Esophagus (tissue), 2 donors: ENCODE measurements at regions not wholly inside any gene's neighbourhood (a gene's known extent, or its start where the extent isn't known, plus 50 kb on each side); places are given as distances from the start of the nearest gene placed in this dataset.
"Not testable (repeated sequence)": the region's sequence is repeated elsewhere in the genome, so short reads cannot be mapped to it uniquely, and the experiment has no call there.

Source experiments
- H3K27ac ChIP-seq, 2 donors: one replicate each; pipeline ENCODE4 v1.5.1; 2013; ENCODE audit warnings: low read depth in 2 of 2, mild to moderate bottlenecking in 2 of 2, inconsistent platforms in 1 of 2, low read length in 1 of 2, moderate library complexity in 1 of 2
- H3K27me3 ChIP-seq, 2 donors: one replicate each; pipeline ENCODE4 v1.6.1; 2013; ENCODE audit warnings: low read length in 2 of 2, control low read depth in 1 of 2, mild to moderate bottlenecking in 1 of 2; ENCODE audit not compliant: insufficient read depth in 2 of 2, control insufficient read depth in 1 of 2
- H3K36me3 ChIP-seq, 2 donors: one replicate each; pipeline ENCODE4 v1.6.1; 2013; ENCODE audit warnings: low read length in 1 of 2; ENCODE audit not compliant: control insufficient read depth in 2 of 2, insufficient read depth in 2 of 2
- H3K4me1 ChIP-seq, 2 donors: one replicate each; pipeline ENCODE4 v1.6.1; 2013; ENCODE audit warnings: low read length in 1 of 2; ENCODE audit not compliant: control insufficient read depth in 2 of 2, insufficient read depth in 2 of 2
- H3K4me3 ChIP-seq, 2 donors: one replicate each; pipeline ENCODE4 v1.5.1; 2013; ENCODE audit warnings: low read length in 2 of 2, mild to moderate bottlenecking in 2 of 2, low read depth in 1 of 2, moderate library complexity in 1 of 2
- H3K9me3 ChIP-seq, 2 donors: one replicate each; pipeline ENCODE4 v1.6.1; 2013; ENCODE audit warnings: mild to moderate bottlenecking in 2 of 2, low read depth in 1 of 2, low read length in 1 of 2, moderate library complexity in 1 of 2; ENCODE audit not compliant: control insufficient read depth in 2 of 2, insufficient read depth in 1 of 2
- WGBS, 2 donors: extraction: QIAGEN DNeasy Blood & Tissue Kit; methylation state at CpG; one replicate each; pipeline ENCODE4 v1.1.7; 2013; 5-methylcytosine and 5-hydroxymethylcytosine counted together
- donor health status: healthy with polysubstance abuse.
- donor health status: Bipolar disorder and iron deficiency.

DNA sequence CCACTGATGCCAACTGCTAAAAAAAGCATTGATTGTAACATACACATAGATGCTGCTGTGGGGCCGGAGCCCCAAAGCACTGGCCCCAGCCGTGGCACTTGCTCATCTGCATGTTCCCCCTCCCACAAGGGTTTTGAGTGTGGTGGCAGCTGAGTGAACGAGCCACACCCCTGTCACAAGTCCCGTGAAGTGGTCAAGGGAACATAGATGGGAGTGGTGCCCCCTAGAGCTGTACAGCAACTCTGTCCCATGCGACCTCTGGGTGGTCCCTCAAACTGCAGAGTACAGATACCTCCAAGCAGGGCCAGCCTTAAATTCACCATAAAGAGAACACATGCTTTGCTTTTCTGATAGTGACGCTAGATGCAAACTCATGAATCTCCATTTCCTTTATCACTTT is 503.3 kb upstream of the NRP1 start:
- H3K36me3 ChIP-seq = no peaks in the 10 kb centered on the region
- H3K9me3 ChIP-seq = no peaks in the 10 kb centered on the region
- H3K27ac ChIP-seq = no peak overlapping the region
- H3K27me3 ChIP-seq = no peaks in the 10 kb centered on the region
- H3K4me3 ChIP-seq = no peak overlapping the region
- 84 to 85% methylated on average over 6 of the region's 6 CpGs for WGBS, 2 donors
- H3K4me1 ChIP-seq = no peaks in the 10 kb centered on the region

DNA sequence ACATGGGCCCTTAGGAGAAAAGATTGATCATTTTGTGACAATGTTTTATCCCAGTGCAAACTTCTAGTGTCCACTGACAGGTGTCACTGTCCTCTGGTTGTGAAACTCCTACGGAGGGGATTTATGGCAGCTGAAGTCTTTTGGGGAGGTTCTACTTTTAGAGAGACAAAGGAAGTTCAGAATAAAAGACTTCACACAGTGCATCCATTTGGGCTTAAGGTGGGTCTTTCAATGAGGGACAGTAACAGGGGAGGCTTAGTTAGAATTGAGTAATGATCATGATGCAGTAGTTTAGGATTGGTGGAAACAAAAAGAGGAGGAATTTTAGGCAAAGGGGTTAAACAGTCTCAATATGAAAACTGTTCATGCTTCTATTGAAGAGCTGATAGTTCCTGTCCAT is 501.1 kb upstream of the NRP1 start:
- H3K27ac ChIP-seq = no peak overlapping the region
- no peaks in the 10 kb centered on the region for H3K36me3 ChIP-seq
- H3K9me3 ChIP-seq = no peaks in the 10 kb centered on the region
- H3K27me3 ChIP-seq = no peaks in the 10 kb centered on the region
- H3K4me3 ChIP-seq = no peak overlapping the region
- H3K4me1 ChIP-seq = no peaks in the 10 kb centered on the region
- WGBS, 2 donors = 75 to 90% methylated on average over 1 of the region's 1 CpG

DNA sequence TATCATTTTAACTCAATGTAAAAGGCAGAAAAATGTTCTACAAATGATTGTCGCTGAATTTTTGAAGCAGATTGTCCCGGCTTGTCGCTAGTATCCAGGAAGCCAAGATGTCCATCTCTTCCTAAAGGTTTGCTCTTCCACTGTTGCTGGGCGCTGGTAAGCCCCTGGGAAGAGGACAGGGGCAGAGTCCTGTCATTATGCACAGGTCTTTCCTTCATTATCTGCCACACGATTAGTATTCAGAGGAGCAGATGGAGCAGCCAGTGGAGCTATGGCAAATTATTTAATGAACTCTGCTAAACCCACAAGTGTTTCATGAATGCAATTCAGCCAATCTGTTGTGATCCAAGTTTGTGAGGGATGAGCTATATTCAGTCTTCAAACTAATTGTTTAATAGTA is 499.1 kb upstream of the NRP1 start:
- Histone ChIP-seq H3K27ac (no peak overlapping the region), H3K4me1 (no peaks in the 10 kb centered on the region), H3K27me3 (no peaks in the 10 kb centered on the region), H3K36me3 (no peaks in the 10 kb centered on the region), H3K9me3 (no peaks in the 10 kb centered on the region), H3K4me3 (no peak overlapping the region)
- WGBS, 2 donors = 87 to 95% methylated on average over 5 of the region's 5 CpGs

DNA sequence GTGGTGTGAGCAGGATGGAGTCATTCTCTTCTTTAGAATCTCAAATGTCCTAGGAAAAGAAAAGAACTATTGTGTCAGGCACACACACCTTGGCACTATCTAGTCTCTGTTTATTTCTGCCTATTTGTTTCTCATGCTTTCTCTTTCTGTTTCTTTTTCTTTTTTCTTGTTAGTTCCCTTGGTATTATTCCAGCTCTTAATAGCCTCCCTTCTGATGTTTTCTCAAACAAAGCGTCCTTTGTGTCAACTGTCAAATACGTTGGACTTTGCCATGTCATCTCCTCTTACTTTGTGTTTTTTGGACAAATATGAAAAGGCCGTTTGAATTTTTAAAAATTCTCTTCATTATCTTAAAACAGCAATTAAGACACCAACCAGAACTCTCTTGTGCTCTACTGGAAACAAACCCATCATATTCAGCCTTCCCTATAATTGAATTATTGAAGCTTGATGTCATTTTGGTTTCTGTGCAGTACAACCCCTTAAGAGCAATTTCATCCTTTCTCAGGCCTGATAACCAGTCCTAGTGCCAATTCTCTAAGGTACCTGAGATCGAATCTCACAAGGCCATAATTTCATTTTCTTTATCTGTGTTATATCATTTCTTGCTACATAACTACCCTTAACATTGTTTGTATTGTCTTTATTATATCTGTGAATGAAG is 497.8 kb upstream of the NRP1 start:
- WGBS, 2 donors = 52 to 54% methylated on average over 4 of the region's 4 CpGs
- H3K4me3 ChIP-seq = no peak overlapping the region
- H3K4me1 ChIP-seq = no peaks in the 10 kb centered on the region
- H3K36me3 ChIP-seq = no peaks in the 10 kb centered on the region
- no peak overlapping the region for H3K27ac ChIP-seq
- H3K27me3 ChIP-seq = no peaks in the 10 kb centered on the region
- no peaks in the 10 kb centered on the region for H3K9me3 ChIP-seq

DNA sequence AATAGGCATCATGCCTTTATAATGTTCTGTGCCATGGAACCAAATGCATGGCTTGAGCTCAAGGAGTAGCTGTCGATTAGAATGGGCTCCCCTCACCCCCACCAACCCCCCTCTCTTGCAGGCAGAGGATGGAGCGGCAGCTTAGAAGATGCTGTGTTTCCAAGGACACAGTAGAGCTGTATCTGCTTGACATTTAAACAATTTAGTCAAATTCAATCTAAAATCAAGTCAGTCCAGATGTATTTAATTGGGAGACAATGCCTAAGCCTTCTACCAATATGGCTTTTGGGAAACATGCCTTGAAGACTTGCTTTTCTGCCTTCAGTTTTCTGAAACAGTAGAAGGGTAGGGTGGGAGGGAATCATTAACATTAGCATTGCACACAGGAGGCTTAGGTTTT is 497.1 kb upstream of the NRP1 start:
- Histone ChIP-seq H3K4me1 (no peaks in the 10 kb centered on the region), H3K27me3 (no peaks in the 10 kb centered on the region), H3K36me3 (no peaks in the 10 kb centered on the region), H3K4me3 (no peak overlapping the region), H3K27ac (no peak overlapping the region), H3K9me3 (no peaks in the 10 kb centered on the region)
- 70 to 77% methylated on average over 2 of the region's 2 CpGs for WGBS, 2 donors

DNA sequence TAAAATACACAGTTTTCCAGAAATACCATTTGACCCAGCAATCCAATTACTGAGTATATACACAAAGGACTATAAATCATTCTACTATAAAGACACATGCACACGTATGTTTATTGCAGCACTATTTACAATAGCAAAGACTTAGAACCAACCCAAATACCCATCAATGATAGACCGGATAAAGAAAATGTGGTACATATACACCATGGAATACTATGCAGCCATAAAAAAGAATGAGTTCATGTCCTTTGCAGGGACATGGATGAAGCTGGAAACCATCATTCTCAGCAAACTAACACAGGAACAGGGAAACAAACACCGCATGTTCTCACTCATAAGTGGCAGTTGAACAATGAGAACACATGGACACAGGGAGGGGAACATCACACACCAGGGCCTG is 495.4 kb upstream of the NRP1 start:
- WGBS, 2 donors = 95 to 97% methylated on average over 3 of the region's 3 CpGs
- H3K4me1 ChIP-seq, H3K36me3 ChIP-seq, H3K9me3 ChIP-seq, H3K4me3 ChIP-seq, H3K27ac ChIP-seq, H3K27me3 ChIP-seq: not testable (repeated sequence)

DNA sequence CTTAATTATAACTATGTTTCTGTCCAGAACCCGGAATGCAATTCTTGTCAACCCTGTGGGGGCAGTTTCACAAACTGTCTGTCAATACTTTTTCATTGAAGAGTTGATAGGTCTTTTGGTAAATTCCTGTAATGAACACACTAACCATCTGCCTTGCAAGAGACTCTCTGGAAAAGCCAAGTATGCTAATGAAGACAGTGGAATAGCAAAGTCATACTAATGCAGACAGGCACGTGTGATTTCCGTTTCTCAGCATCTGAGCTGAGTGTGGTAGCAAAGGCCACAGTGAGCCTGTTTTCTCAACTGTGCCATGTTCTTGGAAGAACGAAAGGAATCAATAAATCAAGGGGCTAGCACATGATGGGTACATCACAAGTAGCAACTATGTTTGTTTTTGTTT is 494.1 kb upstream of the NRP1 start:
- Histone ChIP-seq H3K4me1 (no peaks in the 10 kb centered on the region), H3K9me3 (no peaks in the 10 kb centered on the region), H3K27me3 (no peaks in the 10 kb centered on the region), H3K4me3 (no peak overlapping the region), H3K36me3 (no peaks in the 10 kb centered on the region), H3K27ac (no peak overlapping the region)
- WGBS, 2 donors = 88 to 91% methylated on average over 4 of the region's 4 CpGs

DNA sequence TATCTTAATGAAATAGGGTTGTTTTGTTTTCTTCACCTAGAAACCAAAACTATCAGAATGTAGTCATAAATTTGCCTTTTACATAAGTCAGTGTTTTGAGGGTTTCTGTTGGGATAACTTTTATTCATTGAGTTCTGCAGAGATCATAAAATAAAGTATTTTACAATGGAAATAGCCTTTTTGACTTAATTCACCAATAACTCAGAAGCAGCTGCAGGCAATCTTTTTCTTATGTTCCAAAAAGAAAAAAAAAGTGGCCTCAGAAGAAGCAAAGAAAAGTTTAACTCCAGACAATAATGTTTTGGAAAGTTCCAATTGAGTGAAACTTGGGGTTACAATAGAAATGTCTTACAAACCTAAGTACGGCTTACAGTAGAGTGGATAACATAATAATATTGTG is 491.7 kb upstream of the NRP1 start:
- Histone ChIP-seq H3K27ac (no peak overlapping the region), H3K27me3 (no peaks in the 10 kb centered on the region), H3K4me3 (no peak overlapping the region), H3K36me3 (no peaks in the 10 kb centered on the region), H3K9me3 (no peaks in the 10 kb centered on the region), H3K4me1 (no peaks in the 10 kb centered on the region)
- 95 to 98% methylated on average over 1 of the region's 1 CpG for WGBS, 2 donors

DNA sequence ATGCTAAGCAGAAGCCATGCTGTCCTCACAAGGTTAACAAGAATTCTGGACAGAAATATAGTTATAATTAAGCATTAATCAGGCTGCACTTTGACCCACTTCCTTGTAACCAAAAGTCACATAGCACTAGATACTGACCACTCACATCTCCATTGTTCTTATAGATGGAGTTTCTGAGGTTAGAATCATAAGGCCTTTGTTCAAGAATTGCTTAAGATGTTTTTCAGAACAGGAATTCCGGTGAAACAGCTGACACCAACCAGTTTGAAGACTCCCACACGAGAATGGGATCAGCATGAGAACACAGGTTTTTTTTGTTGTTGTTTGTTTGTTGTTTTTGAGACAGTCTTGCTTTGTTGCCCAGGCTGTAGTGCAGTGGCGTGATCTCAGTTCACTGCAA is 488.3 kb upstream of the NRP1 start:
- H3K4me3 ChIP-seq = no peak overlapping the region
- H3K9me3 ChIP-seq = no peaks in the 10 kb centered on the region
- 83 to 85% methylated on average over 3 of the region's 3 CpGs for WGBS, 2 donors

DNA sequence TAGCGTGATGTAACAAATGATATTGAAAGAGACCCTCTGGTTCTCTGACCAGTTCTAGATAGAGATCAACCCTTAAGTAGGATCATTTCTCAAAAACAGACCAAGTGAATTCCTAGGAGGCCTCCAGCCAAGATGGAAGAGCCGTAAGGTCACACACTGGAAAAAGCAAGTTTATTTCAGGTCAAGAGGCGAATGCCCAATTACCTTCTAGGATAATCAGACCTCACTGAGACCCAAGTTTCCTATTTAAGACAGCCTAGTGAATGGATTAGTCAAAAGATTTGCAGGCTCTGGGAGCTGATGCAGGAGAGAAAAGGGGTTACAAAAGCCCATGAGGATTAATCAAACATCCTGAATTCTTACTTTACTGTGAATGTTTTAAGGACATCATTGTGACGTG is 486.1 kb upstream of the NRP1 start:
- Histone ChIP-seq H3K27me3 (no peaks in the 10 kb centered on the region), H3K4me1 (no peaks in the 10 kb centered on the region), H3K27ac (no peak overlapping the region), H3K36me3 (no peaks in the 10 kb centered on the region), H3K4me3 (no peak overlapping the region), H3K9me3 (no peaks in the 10 kb centered on the region)
- WGBS, 2 donors = 85 to 95% methylated on average over 4 of the region's 4 CpGs

More for the DNA sequence above, 488.3 kb upstream of the NRP1 start:
- H3K4me1 ChIP-seq = no peaks in the 10 kb centered on the region
- H3K27ac ChIP-seq = no peak overlapping the region
- H3K36me3 ChIP-seq = no peaks in the 10 kb centered on the region
- H3K27me3 ChIP-seq = no peaks in the 10 kb centered on the region
